ENCODE measurements at regions not wholly inside any gene's neighbourhood (a gene's known extent, or its start where the extent isn't known, plus 50 kb on each side); places are given as distances from the start of the nearest gene placed in this dataset.

- Mint-ChIP-seq H3K36me3 (no peaks in the 10 kb centered on the region), H3K4me3 (no peak overlapping the region), H3K27ac (no peak overlapping the region), H3K4me1 (no peaks in the 10 kb centered on the region), H3K27me3 (no peaks in the 10 kb centered on the region), H3K9me3 (peaks cover 0 to 4% (median 0%) of the 10 kb centered on the region in 3 donors)
Observed at GRCh38 chr3:22098021-22098420, 347.0 kb upstream of the ZNF385D start.

- Mint-ChIP-seq H3K9me3 (peaks cover 0 to 4% (median 0%) of the 10 kb centered on the region in 3 donors), H3K27me3 (no peaks in the 10 kb centered on the region), H3K4me1 (no peaks in the 10 kb centered on the region), H3K36me3 (no peaks in the 10 kb centered on the region), H3K27ac (no peak overlapping the region), H3K4me3 (no peak overlapping the region)
Observed at GRCh38 chr3:22101351-22101750, 350.3 kb upstream of the ZNF385D start.

GRCh38 chr3:22101811-22102210, 350.8 kb upstream of the ZNF385D start:
- Mint-ChIP-seq H3K36me3 (no peaks in the 10 kb centered on the region), H3K27ac (no peak overlapping the region), H3K9me3 (peaks cover 0 to 4% (median 0%) of the 10 kb centered on the region in 3 donors), H3K4me1 (no peaks in the 10 kb centered on the region), H3K4me3 (no peak overlapping the region), H3K27me3 (no peaks in the 10 kb centered on the region)

GRCh38 chr3:22103423-22103822, 352.4 kb upstream of the ZNF385D start:
- Mint-ChIP-seq H3K4me1 (no peaks in the 10 kb centered on the region), H3K27ac (no peak overlapping the region), H3K27me3 (no peaks in the 10 kb centered on the region), H3K4me3 (no peak overlapping the region), H3K9me3 (peaks cover 0 to 4% (median 0%) of the 10 kb centered on the region in 3 donors), H3K36me3 (no peaks in the 10 kb centered on the region)

DNA sequence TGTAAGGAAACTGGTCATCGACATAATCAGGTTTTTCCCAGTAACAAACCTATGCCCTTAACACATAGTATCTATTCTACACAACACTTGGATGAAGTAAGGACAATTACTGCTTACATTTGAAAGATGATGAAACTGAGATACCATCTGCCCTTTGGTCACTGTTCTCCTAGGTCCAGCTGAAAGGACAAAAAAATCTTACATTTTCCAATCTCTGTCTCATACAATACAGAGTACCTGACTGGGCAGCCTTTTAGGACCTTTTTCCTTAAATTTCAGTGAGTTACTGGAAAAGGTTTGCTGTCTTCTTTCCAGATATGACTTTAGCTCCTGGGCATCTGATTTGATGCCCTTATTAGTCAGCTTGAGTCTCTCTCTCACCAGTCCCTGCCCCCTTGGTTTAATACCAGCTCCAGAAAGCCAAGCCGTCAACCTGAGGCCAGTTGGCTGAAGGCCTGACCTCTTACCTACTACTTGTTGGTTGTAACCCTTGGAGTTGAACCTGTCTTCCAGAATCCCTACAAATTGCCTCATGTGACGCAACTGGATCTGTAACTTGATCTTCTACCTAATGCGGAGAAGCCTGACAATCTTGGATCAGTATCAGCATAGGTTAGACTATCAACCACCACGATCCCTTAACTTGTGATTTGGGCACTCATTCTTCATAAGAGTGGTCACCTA, 355.3 kb upstream of the ZNF385D start:
- Mint-ChIP-seq H3K9me3 (no peaks in the 10 kb centered on the region), H3K27ac (no peak overlapping the region), H3K27me3 (no peaks in the 10 kb centered on the region)

GRCh38 chr3:22111226-22111625, 360.2 kb upstream of the ZNF385D start:
- Mint-ChIP-seq H3K4me3 (no peak overlapping the region), H3K9me3 (no peaks in the 10 kb centered on the region), H3K27ac (no peak overlapping the region), H3K4me1 (no peaks in the 10 kb centered on the region), H3K36me3 (no peaks in the 10 kb centered on the region), H3K27me3 (no peaks in the 10 kb centered on the region)

More for the DNA sequence above, 355.3 kb upstream of the ZNF385D start:
- H3K4me3 Mint-ChIP-seq: no peak overlapping the region
- no peaks in the 10 kb centered on the region for H3K36me3 Mint-ChIP-seq
- H3K4me1 Mint-ChIP-seq: no peaks in the 10 kb centered on the region

DNA sequence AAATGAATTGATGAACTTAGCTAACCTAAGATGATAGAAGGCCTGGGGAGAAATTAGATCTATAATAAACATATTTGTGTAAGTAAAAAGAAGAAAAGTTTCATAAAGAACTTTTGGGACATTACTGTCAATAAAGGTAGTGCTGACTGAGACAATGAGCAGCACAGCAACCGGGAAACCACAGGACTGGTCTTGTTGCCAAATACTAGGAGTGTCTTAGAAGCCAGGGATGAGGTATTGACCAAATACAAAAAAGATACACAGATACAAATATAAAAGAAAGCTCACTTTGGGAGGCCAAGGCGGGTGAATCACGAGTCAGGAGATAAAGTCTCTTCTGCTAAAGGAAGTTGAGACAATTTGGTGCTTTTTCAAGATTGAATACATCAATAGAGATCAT, 362.4 kb upstream of the ZNF385D start:
- Mint-ChIP-seq H3K4me3 (no peak overlapping the region), H3K27ac (no peak overlapping the region), H3K27me3 (no peaks in the 10 kb centered on the region), H3K36me3 (no peaks in the 10 kb centered on the region), H3K9me3 (no peaks in the 10 kb centered on the region), H3K4me1 (no peaks in the 10 kb centered on the region)

- H3K4me3 Mint-ChIP-seq: no peak overlapping the region
- H3K27ac Mint-ChIP-seq: no peak overlapping the region
- no peaks in the 10 kb centered on the region for H3K27me3 Mint-ChIP-seq
- no peaks in the 10 kb centered on the region for H3K9me3 Mint-ChIP-seq
- no peaks in the 10 kb centered on the region for H3K36me3 Mint-ChIP-seq
- H3K4me1 Mint-ChIP-seq: no peaks in the 10 kb centered on the region
Observed at GRCh38 chr3:22115581-22115980, 364.6 kb upstream of the ZNF385D start.

DNA sequence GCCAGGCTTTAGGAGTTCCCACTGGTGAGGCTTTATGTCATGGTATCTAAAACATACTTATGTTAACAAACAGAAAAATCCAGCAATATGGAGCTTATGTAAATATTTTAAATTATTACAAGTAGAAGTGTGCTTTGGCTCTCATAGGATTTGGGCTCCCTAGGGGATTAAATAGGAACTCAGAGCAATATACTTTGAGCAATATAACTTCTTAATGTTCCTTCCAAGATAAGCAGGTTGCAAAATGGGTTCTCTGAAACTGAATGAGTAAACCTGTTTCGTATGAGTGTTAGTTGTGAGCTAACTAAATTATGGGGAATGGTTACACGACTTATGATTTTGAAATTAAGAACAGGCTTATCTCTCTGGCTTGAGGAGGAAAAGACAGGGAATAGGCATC, 366.1 kb upstream of the ZNF385D start:
- Mint-ChIP-seq H3K4me3 (no peak overlapping the region), H3K27me3 (no peaks in the 10 kb centered on the region), H3K36me3 (no peaks in the 10 kb centered on the region), H3K4me1 (no peaks in the 10 kb centered on the region), H3K9me3 (no peaks in the 10 kb centered on the region), H3K27ac (no peak overlapping the region)

DNA sequence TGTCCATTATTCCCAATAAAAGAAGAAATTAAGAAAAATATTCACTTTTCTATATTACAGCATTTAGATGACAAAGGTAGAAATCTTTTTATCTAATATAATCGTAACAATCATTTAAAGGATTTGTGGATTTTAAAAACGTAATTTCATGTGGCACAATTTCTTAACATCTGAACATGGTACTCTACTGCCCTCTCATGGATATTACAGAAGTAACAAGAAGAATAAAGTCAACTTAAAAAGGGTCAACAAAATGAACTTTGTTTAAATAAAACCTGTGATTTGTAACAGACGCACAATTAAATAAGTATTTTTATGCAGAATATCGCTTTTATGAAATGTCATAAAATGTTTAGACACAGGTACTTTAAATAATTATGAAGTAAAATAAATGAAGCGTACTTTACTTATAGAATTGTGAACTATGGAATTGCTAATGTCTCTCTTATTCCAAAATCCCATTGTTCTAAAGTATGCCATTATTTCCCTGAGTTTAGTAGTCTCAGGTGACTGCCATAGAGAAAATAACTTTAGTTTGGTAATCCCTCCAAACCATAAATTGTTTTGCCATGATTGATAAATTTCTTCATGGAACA, 366.8 kb upstream of the ZNF385D start:
- H3K27ac Mint-ChIP-seq: no peak overlapping the region
- no peaks in the 10 kb centered on the region for H3K9me3 Mint-ChIP-seq
- no peaks in the 10 kb centered on the region for H3K4me1 Mint-ChIP-seq
- no peaks in the 10 kb centered on the region for H3K36me3 Mint-ChIP-seq
- H3K4me3 Mint-ChIP-seq: no peak overlapping the region
- H3K27me3 Mint-ChIP-seq: no peaks in the 10 kb centered on the region

DNA sequence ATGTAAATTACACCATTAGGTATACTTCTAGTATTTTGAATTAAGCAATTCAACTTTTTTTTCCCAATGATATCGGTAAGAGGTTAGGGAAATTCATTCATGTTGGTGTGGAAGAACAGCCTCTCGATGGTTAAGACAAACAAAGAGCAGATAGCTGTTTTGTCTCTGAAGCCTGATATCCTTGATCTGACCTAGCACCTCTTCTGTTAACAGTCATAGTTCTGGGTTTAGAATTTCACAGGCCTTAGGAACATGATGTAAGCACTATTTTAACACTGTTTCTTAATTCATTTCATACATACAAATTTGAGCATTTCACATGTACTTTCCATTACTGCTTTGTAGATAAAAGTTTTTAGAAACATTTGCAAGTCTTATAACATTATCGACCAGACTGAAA, 367.5 kb upstream of the ZNF385D start:
- H3K36me3 Mint-ChIP-seq: no peaks in the 10 kb centered on the region
- no peaks in the 10 kb centered on the region for H3K9me3 Mint-ChIP-seq
- no peak overlapping the region for H3K27ac Mint-ChIP-seq
- H3K27me3 Mint-ChIP-seq: no peaks in the 10 kb centered on the region
- H3K4me3 Mint-ChIP-seq: no peak overlapping the region
- H3K4me1 Mint-ChIP-seq: no peaks in the 10 kb centered on the region

GRCh38 chr3:22121068-22121701, 370.2 kb upstream of the ZNF385D start:
- H3K9me3 Mint-ChIP-seq: no peaks in the 10 kb centered on the region
- H3K4me1 Mint-ChIP-seq: no peaks in the 10 kb centered on the region
- no peak overlapping the region for H3K4me3 Mint-ChIP-seq
- no peaks in the 10 kb centered on the region for H3K36me3 Mint-ChIP-seq
- no peak overlapping the region for H3K27ac Mint-ChIP-seq
- no peaks in the 10 kb centered on the region for H3K27me3 Mint-ChIP-seq

DNA sequence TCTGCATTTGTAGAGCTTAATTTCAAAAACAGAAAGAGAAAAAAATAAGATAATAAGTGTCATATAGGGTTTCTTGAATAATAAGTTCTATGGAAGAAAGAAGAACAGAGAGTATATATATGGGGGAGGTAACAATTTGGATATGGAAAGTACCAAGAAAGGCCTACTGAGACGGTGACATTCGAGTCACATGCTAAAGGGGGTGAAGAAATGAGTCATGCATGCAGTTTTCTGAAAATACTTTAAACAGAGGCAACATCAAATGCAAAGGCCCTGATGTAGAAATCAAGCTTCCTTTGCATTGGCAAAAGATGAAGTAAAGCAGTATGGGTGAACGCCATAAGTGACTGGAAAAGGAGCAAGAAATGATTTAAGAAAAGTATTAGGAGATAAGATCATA, 371.6 kb upstream of the ZNF385D start:
- Mint-ChIP-seq H3K27ac (no peak overlapping the region), H3K36me3 (no peaks in the 10 kb centered on the region)

DNA sequence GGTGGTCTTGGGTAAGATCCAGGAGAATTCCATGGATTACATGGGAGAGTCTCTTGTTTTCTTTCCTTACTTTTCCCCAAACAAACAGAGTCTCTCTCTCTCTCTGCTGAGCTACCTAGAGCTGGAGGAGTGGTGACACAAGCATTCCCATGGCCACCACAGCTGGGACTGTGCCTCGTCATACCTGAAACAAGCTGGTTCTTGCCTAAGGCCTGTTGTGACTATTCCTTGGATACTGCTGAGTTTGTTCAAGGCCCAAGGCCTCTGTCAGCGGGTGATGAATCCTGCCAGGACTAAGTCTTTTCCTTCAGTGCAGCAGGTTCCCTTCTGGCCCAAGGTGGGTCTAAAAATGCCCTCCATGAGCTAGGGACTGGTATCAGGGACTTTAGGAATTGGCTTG, 378.1 kb upstream of the ZNF385D start:
- H3K27ac Mint-ChIP-seq: no peak overlapping the region
- peaks cover 0 to 2% (median 0%) of the 10 kb centered on the region in 3 donors for H3K9me3 Mint-ChIP-seq
- H3K4me1 Mint-ChIP-seq: no peaks in the 10 kb centered on the region
- H3K36me3 Mint-ChIP-seq: no peaks in the 10 kb centered on the region
- H3K27me3 Mint-ChIP-seq: no peaks in the 10 kb centered on the region
- no peak overlapping the region for H3K4me3 Mint-ChIP-seq

More for the DNA sequence above, 371.6 kb upstream of the ZNF385D start:
- Mint-ChIP-seq H3K27me3 (no peaks in the 10 kb centered on the region), H3K9me3 (peaks cover 0 to 2% (median 0%) of the 10 kb centered on the region in 3 donors), H3K4me3 (no peak overlapping the region), H3K4me1 (no peaks in the 10 kb centered on the region)

- Mint-ChIP-seq H3K27me3 (no peaks in the 10 kb centered on the region), H3K4me3 (no peak overlapping the region), H3K36me3 (no peaks in the 10 kb centered on the region)
Observed at GRCh38 chr3:22141769-22142168, 390.8 kb upstream of the ZNF385D start.

GRCh38 chr3:22147161-22147560, 396.2 kb upstream of the ZNF385D start:
- Mint-ChIP-seq H3K4me3 (no peak overlapping the region), H3K36me3 (no peaks in the 10 kb centered on the region), H3K27me3 (no peaks in the 10 kb centered on the region), H3K4me1 (no peaks in the 10 kb centered on the region), H3K27ac (no peak overlapping the region), H3K9me3 (peaks cover 0 to 2% (median 0%) of the 10 kb centered on the region in 3 donors)

More at GRCh38 chr3:22141769-22142168, 390.8 kb upstream of the ZNF385D start:
- H3K27ac Mint-ChIP-seq: no peak overlapping the region
- no peaks in the 10 kb centered on the region for H3K4me1 Mint-ChIP-seq
- peaks cover 0 to 2% (median 0%) of the 10 kb centered on the region in 3 donors for H3K9me3 Mint-ChIP-seq
